ENCODE measurements at regions not wholly inside any gene's neighbourhood (a gene's known extent, or its start where the extent isn't known, plus 50 kb on each side); places are given as distances from the start of the nearest gene placed in this dataset.

GRCh38 chr16:66289051-66289680 is 77.3 kb upstream of the CDH5 start:
- no peak for DNase-seq

GRCh38 chr16:66287926-66288325 is 78.6 kb upstream of the CDH5 start:
- DNase-seq = no peak

- DNase-seq = no peak
These were observed 79.1 kb upstream of the CDH5 start for GRCh38 chr16:66287416-66287815.

- DNase-seq = no peak
These were observed 80.0 kb upstream of the CDH5 start for GRCh38 chr16:66286527-66286926.

- DNase-seq = no peak
These were observed 87.8 kb upstream of the CDH5 start for GRCh38 chr16:66278604-66279262.

- DNase-seq = no peak
These were observed 88.4 kb upstream of the CDH5 start for GRCh38 chr16:66278111-66278531.

GRCh38 chr16:66277311-66278070 is 89.0 kb upstream of the CDH5 start:
- DNase-seq = no peak

GRCh38 chr16:66275775-66276428 is 90.6 kb upstream of the CDH5 start:
- no peak for DNase-seq

- no peak for DNase-seq
These were observed 92.0 kb upstream of the CDH5 start for GRCh38 chr16:66274335-66275110.

GRCh38 chr16:66273644-66274334 is 92.7 kb upstream of the CDH5 start:
- DNase-seq = no peak

GRCh38 chr16:66273053-66273452 is 93.4 kb upstream of the CDH5 start:
- DNase-seq = no peak

- no peak for DNase-seq
These were observed 94.0 kb upstream of the CDH5 start for GRCh38 chr16:66272461-66272860.

GRCh38 chr16:66271074-66272060 is 95.1 kb upstream of the CDH5 start:
- DNase-seq = no peak

GRCh38 chr16:66270333-66270927 is 96.1 kb upstream of the CDH5 start:
- peak; percentile 62 for DNase-seq

GRCh38 chr16:66269617-66270332 is 96.7 kb upstream of the CDH5 start:
- DNase-seq = no peak

GRCh38 chr16:66267292-66268014 is 99.0 kb upstream of the CDH5 start:
- DNase-seq = no peak

- no peak for DNase-seq
These were observed 99.8 kb upstream of the CDH5 start for GRCh38 chr16:66266436-66267291.

GRCh38 chr16:66265556-66266141 is 100.8 kb upstream of the CDH5 start:
- no peak for DNase-seq
